Vagina (tissue), 2 donors: ENCODE measurements at regions not wholly inside any gene's neighbourhood (a gene's known extent, or its start where the extent isn't known, plus 50 kb on each side); places are given as distances from the start of the nearest gene placed in this dataset.

Experiments used
- CTCF ChIP-seq, 3 experiments: fragments of 450-650 bp in 2 of 3; fragments of 200-600 bp in 1 of 3; sonication (generic) in 1 of 3; IDR thresholded peaks; one replicate each; pipeline ENCODE4 v1.5.1; 2017 to 2019; ENCODE audit warnings: antibody characterized with exemption in 3 of 3, mild to moderate bottlenecking in 2 of 3, moderate library complexity in 2 of 3
- POLR2A ChIP-seq, 2 donors: fragments of 450-650 bp; IDR thresholded peaks; one replicate each; pipeline ENCODE4 v1.6.1; 2017; ENCODE audit warnings: antibody characterized with exemption in 2 of 2, mild to moderate bottlenecking in 2 of 2, moderate library complexity in 2 of 2

GRCh38 chr7:85931919-85932318 lies 711.8 kb upstream of the GRM3 start:
- TF ChIP-seq POLR2A (IDR thresholded peaks at IDR 0.05) (no peak), CTCF (IDR thresholded peaks at IDR 0.05) (no peak)
